GM23248 (cell line): ENCODE measurements at regions not wholly inside any gene's neighbourhood (a gene's known extent, or its start where the extent isn't known, plus 50 kb on each side); places are given as distances from the start of the nearest gene placed in this dataset.

ENCODE experiments used
- DNase-seq: peaks from one replicate; pipeline ENCODE4 v3.0.0-alpha.2; 2015
- H2AFZ ChIP-seq: fragments of 200-600 bp; sonication (generic); 2 replicates; pipeline ENCODE4 v1.6.1; 2016; ENCODE audit warnings: antibody characterized with exemption
- H3F3A ChIP-seq: fragments of 200-600 bp; sonication (generic); 2 replicates; pipeline ENCODE4 v1.6.1; 2016; ENCODE audit warnings: mild to moderate bottlenecking, antibody characterized with exemption, mixed run types; ENCODE audit not compliant: insufficient read depth
- H3K27ac ChIP-seq: fragments of 200-600 bp; sonication (generic); 2 replicates; pipeline ENCODE4 v1.5.1; 2016; ENCODE audit warnings: mild to moderate bottlenecking
- H3K27me3 ChIP-seq: fragments of 200-600 bp; sonication (generic); replicated peaks from 2 replicates; pipeline ENCODE4 v1.6.1; 2016; ENCODE audit warnings: mild to moderate bottlenecking; ENCODE audit not compliant: insufficient read depth
- H3K36me3 ChIP-seq: fragments of 200-600 bp; sonication (generic); 2 replicates; pipeline ENCODE4 v1.6.1; 2016; ENCODE audit warnings: low read depth, mild to moderate bottlenecking
- H3K4me1 ChIP-seq: fragments of 200-600 bp; sonication (generic); 2 replicates; pipeline ENCODE4 v1.6.1; 2016; ENCODE audit warnings: mild to moderate bottlenecking; ENCODE audit not compliant: insufficient read depth
- H3K4me2 ChIP-seq: fragments of 200-600 bp; sonication (generic); one replicate; pipeline ENCODE4 v1.6.1; 2016; ENCODE audit warnings: mild to moderate bottlenecking; ENCODE audit not compliant: unreplicated experiment
- H3K4me3 ChIP-seq: fragments of 200-600 bp; sonication (generic); 2 replicates; pipeline ENCODE4 v1.5.1; 2016; ENCODE audit warnings: mild to moderate bottlenecking
- H3K79me2 ChIP-seq: fragments of 200-600 bp; sonication (generic); 2 replicates; pipeline ENCODE4 v1.6.1; 2016; ENCODE audit warnings: mild to moderate bottlenecking; ENCODE audit not compliant: insufficient read depth
- H3K9ac ChIP-seq: fragments of 200-600 bp; sonication (generic); 2 replicates; pipeline ENCODE4 v1.6.1; 2016; ENCODE audit warnings: mild to moderate bottlenecking
- H3K9me2 ChIP-seq: fragments of 200-600 bp; sonication (generic); 2 replicates; pipeline ENCODE4 v1.6.1; 2016; ENCODE audit warnings: mixed run types, mild to moderate bottlenecking, moderate library complexity; ENCODE audit not compliant: insufficient read depth
- H3K9me3 ChIP-seq: fragments of 200-600 bp; sonication (generic); one replicate; pipeline ENCODE4 v1.6.1; 2017; ENCODE audit warnings: low read depth
- H4K20me1 ChIP-seq: fragments of 200-600 bp; sonication (generic); 2 replicates; pipeline ENCODE4 v1.6.0; 2016; ENCODE audit not compliant: insufficient read depth
- EZH2 ChIP-seq: fragments of 200-600 bp; sonication (generic); IDR thresholded peaks from 2 replicates; pipeline ENCODE4 v1.6.1; 2018; ENCODE audit warnings: antibody characterized with exemption, mild to moderate bottlenecking; ENCODE audit not compliant: insufficient read depth, poor library complexity, severe bottlenecking
- EZH2phosphoT487 ChIP-seq: fragments of 200-600 bp; sonication (generic); IDR thresholded peaks from 2 replicates; pipeline ENCODE4 v1.6.1; 2018; ENCODE audit warnings: antibody characterized with exemption, moderate library complexity, mild to moderate bottlenecking, low read depth; ENCODE audit not compliant: insufficient read depth
- WGBS, 2 experiments: methylation state at CpG; one replicate each; pipeline ENCODE4 v1.1.6; 2015 to 2017; ENCODE audit warnings: low lambda C conversion rate in 2 of 2, low coverage in 1 of 2; ENCODE audit errors: missing lambda C conversion rate in 2 of 2; 5-methylcytosine and 5-hydroxymethylcytosine counted together
- in situ Hi-C: fragments of 300-500 bp; cut with MboI; formaldehyde crosslinking; loops from 2 replicates; pipeline ENCODE4 v1.15.0; 2020

DNA sequence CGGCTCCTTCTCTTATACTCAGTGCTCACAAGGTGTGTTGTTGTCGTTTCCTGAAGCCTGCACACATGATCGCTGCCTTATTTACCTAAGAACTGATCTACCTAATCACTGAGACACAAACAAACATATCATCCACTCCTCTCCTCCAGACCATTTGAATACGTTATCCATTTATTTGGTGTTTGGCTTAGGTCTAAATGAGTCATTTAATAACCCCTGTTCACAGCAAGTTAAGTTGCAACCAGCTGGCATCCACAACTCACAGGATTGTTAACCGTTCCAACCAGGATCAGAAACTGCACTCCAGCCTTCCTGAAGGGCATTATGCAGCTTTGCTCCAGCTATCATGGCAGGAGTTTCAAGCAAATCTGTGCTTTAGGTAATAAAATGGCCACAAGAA lies 511.1 kb upstream of the MAP3K7 start:
- H4K20me1 ChIP-seq, result no peaks in the 10 kb centered on the region
- no peak for DNase-seq
- no peaks in the 10 kb centered on the region for H3K36me3 ChIP-seq
- in situ Hi-C loops, result no loop called here
- H3K27me3 ChIP-seq, result no peaks in the 10 kb centered on the region
- H3K4me3 ChIP-seq, result no peak overlapping the region
- no peaks in the 10 kb centered on the region for H3F3A ChIP-seq
- WGBS, 2 experiments, result 24% methylated on average over 5 of the region's 5 CpGs
- no peaks in the 10 kb centered on the region for H3K4me1 ChIP-seq
- H3K4me2 ChIP-seq, result no peak overlapping the region
- H3K9me3 ChIP-seq, result no peaks in the 10 kb centered on the region
- TF ChIP-seq EZH2phosphoT487 (no peak), EZH2 (no peak)
- no peaks in the 10 kb centered on the region for H3K79me2 ChIP-seq
- H3K9ac ChIP-seq, result no peak overlapping the region
- no peak overlapping the region for H2AFZ ChIP-seq
- H3K9me2 ChIP-seq, result no peaks in the 10 kb centered on the region
- H3K27ac ChIP-seq, result no peak overlapping the region

- Histone ChIP-seq H3K79me2 (no peaks in the 10 kb centered on the region), H3K36me3 (no peaks in the 10 kb centered on the region), H3K4me1 (no peaks in the 10 kb centered on the region), H3K4me2 (no peak overlapping the region), H3K9ac (no peak overlapping the region), H3K4me3 (no peak overlapping the region), H3K27ac (no peak overlapping the region), H3K27me3 (no peaks in the 10 kb centered on the region), H3K9me2 (no peaks in the 10 kb centered on the region), H3K9me3 (no peaks in the 10 kb centered on the region), H3F3A (no peaks in the 10 kb centered on the region), H4K20me1 (no peaks in the 10 kb centered on the region), H2AFZ (no peak overlapping the region)
- in situ Hi-C loops, result no loop called here
- no peak for DNase-seq
- WGBS, 2 experiments, result 9 to 11% methylated on average over 5 of the region's 5 CpGs
- TF ChIP-seq EZH2, result no peak
- no peak for TF ChIP-seq EZH2phosphoT487
Measured at GRCh38 chr6:91097364-91097763, 510.5 kb upstream of the MAP3K7 start.

- H3F3A ChIP-seq, result no peaks in the 10 kb centered on the region
- no peaks in the 10 kb centered on the region for H3K27me3 ChIP-seq
- H3K4me1 ChIP-seq, result no peaks in the 10 kb centered on the region
- no peak overlapping the region for H2AFZ ChIP-seq
- H3K9ac ChIP-seq, result no peak overlapping the region
- no peaks in the 10 kb centered on the region for H3K79me2 ChIP-seq
- no peaks in the 10 kb centered on the region for H3K9me3 ChIP-seq
- no peak overlapping the region for H3K4me2 ChIP-seq
- H4K20me1 ChIP-seq, result no peaks in the 10 kb centered on the region
- H3K4me3 ChIP-seq, result no peak overlapping the region
- DNase-seq, result no peak
- H3K9me2 ChIP-seq, result no peaks in the 10 kb centered on the region
- no peaks in the 10 kb centered on the region for H3K36me3 ChIP-seq
- H3K27ac ChIP-seq, result no peak overlapping the region
- in situ Hi-C loops, result no loop called here
- no peak for TF ChIP-seq EZH2phosphoT487
Measured at GRCh38 chr6:91094806-91095475, 508.1 kb upstream of the MAP3K7 start.

DNA sequence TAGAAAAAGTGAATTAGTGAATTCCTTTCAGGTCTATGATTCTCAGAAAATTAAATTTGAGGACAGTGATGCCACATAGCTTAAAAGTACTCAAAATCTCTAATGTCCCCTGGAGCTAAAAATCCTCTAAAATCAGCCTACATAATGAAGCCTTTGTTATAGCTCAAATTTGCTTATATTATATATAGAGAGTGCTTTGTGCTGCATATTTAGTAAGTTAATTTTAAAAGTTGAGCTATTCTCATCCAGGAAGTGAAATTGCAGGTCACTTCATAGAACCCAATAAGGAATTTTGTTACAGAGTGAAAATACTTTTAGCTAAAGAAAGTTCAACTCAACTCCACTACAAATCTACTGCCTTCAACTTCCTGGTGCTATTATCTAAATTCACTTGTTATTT lies 507.5 kb upstream of the MAP3K7 start:
- H4K20me1 ChIP-seq, result no peaks in the 10 kb centered on the region
- H3K4me1 ChIP-seq, result no peaks in the 10 kb centered on the region
- in situ Hi-C loops, result no loop called here
- H3K4me2 ChIP-seq, result no peak overlapping the region
- no peak overlapping the region for H3K9ac ChIP-seq
- TF ChIP-seq EZH2phosphoT487, result no peak
- no peak for TF ChIP-seq EZH2
- H3K9me2 ChIP-seq, result no peaks in the 10 kb centered on the region
- H3K4me3 ChIP-seq, result no peak overlapping the region
- H2AFZ ChIP-seq, result no peak overlapping the region
- no peaks in the 10 kb centered on the region for H3F3A ChIP-seq
- no peaks in the 10 kb centered on the region for H3K27me3 ChIP-seq
- no peaks in the 10 kb centered on the region for H3K79me2 ChIP-seq
- DNase-seq, result no peak
- no peaks in the 10 kb centered on the region for H3K9me3 ChIP-seq
- no peaks in the 10 kb centered on the region for H3K36me3 ChIP-seq
- no peak overlapping the region for H3K27ac ChIP-seq

DNA sequence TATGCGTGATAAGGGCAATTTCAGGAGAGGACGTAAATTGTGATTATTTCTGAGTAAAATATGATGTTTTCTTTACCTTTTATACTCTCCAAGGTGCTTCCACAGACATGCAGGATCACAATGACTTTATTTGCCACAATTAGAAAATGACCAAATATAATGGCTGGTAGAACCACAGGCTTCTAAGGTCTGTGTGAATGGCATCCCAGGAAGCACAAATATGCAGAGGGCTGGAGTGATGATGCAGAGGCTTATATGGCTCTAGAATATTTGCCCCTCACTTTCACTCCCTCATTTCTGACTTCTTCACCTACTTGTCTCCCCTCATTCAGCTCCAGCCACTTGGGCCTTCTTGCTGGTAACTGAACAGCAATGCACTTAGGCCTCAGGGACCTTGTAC lies 502.1 kb upstream of the MAP3K7 start:
- WGBS, 2 experiments, result 47 to 51% methylated on average over 2 of the region's 2 CpGs
- H4K20me1 ChIP-seq, result no peaks in the 10 kb centered on the region
- H2AFZ ChIP-seq, result no peak overlapping the region
- H3K4me1 ChIP-seq, result no peaks in the 10 kb centered on the region
- in situ Hi-C loops, result no loop called here
- no peaks in the 10 kb centered on the region for H3K27me3 ChIP-seq
- no peak overlapping the region for H3K4me2 ChIP-seq
- no peak overlapping the region for H3K4me3 ChIP-seq
- H3K79me2 ChIP-seq, result no peaks in the 10 kb centered on the region
- no peaks in the 10 kb centered on the region for H3K36me3 ChIP-seq
- DNase-seq, result no peak
- H3F3A ChIP-seq, result no peaks in the 10 kb centered on the region
- H3K27ac ChIP-seq, result no peak overlapping the region
- TF ChIP-seq EZH2phosphoT487 (no peak), EZH2 (no peak)
- H3K9ac ChIP-seq, result no peak overlapping the region
- H3K9me2 ChIP-seq, result no peaks in the 10 kb centered on the region
- no peaks in the 10 kb centered on the region for H3K9me3 ChIP-seq
